ENCODE measurements at regions not wholly inside any gene's neighbourhood (a gene's known extent, or its start where the extent isn't known, plus 50 kb on each side); places are given as distances from the start of the nearest gene placed in this dataset.

DNA sequence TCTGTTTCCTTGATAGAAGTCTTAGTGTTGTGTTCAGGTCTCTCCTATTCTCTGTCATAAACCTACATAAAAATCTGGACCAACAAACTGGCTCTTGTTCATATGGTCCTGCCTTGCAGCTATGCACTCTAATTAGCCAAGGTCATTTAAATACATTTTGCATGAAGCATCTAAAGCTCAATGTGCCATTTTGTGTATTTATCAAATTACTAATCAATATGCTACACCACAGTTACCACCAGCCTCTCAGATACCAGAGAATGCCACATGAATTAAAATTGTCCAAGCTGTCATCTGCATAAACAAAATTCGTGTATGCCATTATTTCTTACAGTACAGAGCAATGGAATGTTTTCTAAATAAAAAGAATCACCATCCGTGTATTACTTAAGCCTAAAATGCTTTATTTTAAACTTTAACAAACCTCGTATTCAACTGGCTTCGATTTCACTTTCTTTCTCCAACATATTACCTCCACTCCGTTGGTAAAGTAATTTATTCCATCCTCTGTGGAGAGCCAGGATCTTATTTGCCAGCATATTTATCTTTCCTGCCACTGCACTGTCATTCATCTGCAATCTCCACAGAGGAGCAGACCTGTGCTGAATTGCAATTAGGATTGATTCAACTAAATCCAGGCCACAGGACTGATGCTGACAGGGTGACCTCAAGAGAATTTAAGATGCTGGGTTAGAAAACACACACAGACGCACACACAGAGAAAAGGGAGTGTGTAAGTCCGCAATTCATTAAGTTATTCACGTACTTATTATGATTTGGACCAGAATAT, 284.1 kb upstream of the FOXG1 start:
- H3K4me3 ChIP-seq (ENCODE audit: low read depth, low read length), result no peak overlapping the region
- no peaks in the 10 kb centered on the region for H3K9me3 ChIP-seq (ENCODE audit: control insufficient read depth, low read length)

DNA sequence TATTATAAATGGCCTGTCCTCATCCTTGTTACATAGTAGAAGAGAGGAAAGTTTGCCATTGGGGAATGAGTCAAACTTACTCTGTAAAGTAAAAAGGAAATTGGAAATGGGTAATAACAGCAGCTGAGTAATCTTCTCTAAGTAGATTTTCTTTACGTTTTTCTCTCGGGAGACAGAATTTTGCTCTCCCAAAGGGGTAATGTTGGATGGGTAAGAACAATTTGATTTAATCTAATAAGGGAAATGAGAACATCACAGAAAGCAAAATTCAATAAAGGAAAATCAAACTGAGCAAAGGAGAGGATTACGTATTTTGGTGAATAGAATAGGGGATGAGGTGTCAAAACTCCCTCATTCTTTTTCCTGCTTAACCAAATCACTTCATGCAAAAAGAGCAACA, 283.1 kb upstream of the FOXG1 start:
- H3K9me3 ChIP-seq (ENCODE audit: control insufficient read depth, low read length), result no peaks in the 10 kb centered on the region

More for the DNA sequence above, 284.1 kb upstream of the FOXG1 start:
- Histone ChIP-seq H3K4me2 (ENCODE audit: low read length) (no peak overlapping the region), H3K4me1 (no peaks in the 10 kb centered on the region), H3K36me3 (ENCODE audit: control insufficient read depth, insufficient read depth, low read length) (no peaks in the 10 kb centered on the region), H3K27ac (no peak overlapping the region), H3K27me3 (ENCODE audit: control insufficient read depth, insufficient read depth, low read length) (no peaks in the 10 kb centered on the region), H3K9ac (no peak overlapping the region), H2AFZ (no peak overlapping the region), H3K79me2 (no peaks in the 10 kb centered on the region)
- TF ChIP-seq, protein P1, sequence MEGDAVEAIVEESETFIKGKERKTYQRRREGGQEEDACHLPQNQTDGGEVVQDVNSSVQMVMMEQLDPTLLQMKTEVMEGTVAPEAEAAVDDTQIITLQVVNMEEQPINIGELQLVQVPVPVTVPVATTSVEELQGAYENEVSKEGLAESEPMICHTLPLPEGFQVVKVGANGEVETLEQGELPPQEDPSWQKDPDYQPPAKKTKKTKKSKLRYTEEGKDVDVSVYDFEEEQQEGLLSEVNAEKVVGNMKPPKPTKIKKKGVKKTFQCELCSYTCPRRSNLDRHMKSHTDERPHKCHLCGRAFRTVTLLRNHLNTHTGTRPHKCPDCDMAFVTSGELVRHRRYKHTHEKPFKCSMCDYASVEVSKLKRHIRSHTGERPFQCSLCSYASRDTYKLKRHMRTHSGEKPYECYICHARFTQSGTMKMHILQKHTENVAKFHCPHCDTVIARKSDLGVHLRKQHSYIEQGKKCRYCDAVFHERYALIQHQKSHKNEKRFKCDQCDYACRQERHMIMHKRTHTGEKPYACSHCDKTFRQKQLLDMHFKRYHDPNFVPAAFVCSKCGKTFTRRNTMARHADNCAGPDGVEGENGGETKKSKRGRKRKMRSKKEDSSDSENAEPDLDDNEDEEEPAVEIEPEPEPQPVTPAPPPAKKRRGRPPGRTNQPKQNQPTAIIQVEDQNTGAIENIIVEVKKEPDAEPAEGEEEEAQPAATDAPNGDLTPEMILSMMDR (IDR thresholded peaks at IDR 0.05), result no peak

DNA sequence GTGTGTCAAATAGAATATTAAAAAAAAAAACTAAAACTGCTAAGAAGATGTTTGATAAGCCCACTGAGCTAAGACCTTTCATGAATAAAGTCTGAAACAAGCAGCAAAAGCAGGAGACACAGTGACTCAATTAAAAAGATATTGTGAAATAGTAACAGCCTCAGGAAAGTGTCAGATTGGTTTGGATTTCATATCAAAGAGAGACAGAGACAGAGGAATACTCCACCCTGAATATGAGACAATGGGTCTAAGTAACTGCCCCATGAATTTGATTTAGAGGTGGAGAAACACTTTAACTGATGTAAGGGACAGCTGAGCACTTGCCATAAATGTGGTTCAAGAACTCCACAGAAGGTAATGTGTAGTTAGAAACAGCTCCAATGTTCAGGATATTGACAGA, 277.9 kb upstream of the FOXG1 start:
- Histone ChIP-seq H3K4me2 (ENCODE audit: low read length) (no peak overlapping the region), H2AFZ (no peak overlapping the region), H3K9me3 (ENCODE audit: control insufficient read depth, low read length) (no peaks in the 10 kb centered on the region), H3K36me3 (ENCODE audit: control insufficient read depth, insufficient read depth, low read length) (no peaks in the 10 kb centered on the region), H3K79me2 (no peaks in the 10 kb centered on the region), H3K27ac (no peak overlapping the region), H3K9ac (no peak overlapping the region), H3K27me3 (ENCODE audit: control insufficient read depth, insufficient read depth, low read length) (no peaks in the 10 kb centered on the region), H3K4me1 (no peaks in the 10 kb centered on the region), H3K4me3 (ENCODE audit: low read depth, low read length) (no peak overlapping the region)
- TF ChIP-seq, protein P1 (IDR thresholded peaks at IDR 0.05), result no peak

More for the DNA sequence above, 283.1 kb upstream of the FOXG1 start:
- Histone ChIP-seq H3K36me3 (ENCODE audit: control insufficient read depth, insufficient read depth, low read length) (no peaks in the 10 kb centered on the region), H3K4me3 (ENCODE audit: low read depth, low read length) (no peak overlapping the region), H3K9ac (no peak overlapping the region), H2AFZ (no peak overlapping the region), H3K4me1 (no peaks in the 10 kb centered on the region), H3K27ac (no peak overlapping the region), H3K4me2 (ENCODE audit: low read length) (no peak overlapping the region), H3K27me3 (ENCODE audit: control insufficient read depth, insufficient read depth, low read length) (no peaks in the 10 kb centered on the region), H3K79me2 (no peaks in the 10 kb centered on the region)
- TF ChIP-seq, protein P1 (IDR thresholded peaks at IDR 0.05), result no peak

DNA sequence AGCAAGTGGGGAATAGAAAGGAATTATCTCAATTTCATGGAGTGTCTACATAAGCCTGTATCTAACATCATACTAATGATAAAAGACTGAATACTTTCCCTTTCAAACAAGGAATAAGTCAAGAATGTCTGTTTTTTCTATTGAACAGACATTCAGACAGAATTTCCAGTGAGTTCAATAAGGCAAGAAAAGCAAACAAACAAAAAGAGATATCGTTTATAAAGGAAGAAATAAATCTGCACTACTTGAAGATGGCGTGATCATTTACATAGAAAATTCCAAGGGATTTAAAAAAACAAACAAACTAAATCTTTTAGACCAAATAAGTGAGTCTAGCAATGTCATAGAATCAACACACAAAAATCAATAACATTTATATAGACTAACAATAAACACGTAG, 273.1 kb upstream of the FOXG1 start:
- no peaks in the 10 kb centered on the region for H3K36me3 ChIP-seq (ENCODE audit: control insufficient read depth, insufficient read depth, low read length)
- H3K27me3 ChIP-seq (ENCODE audit: control insufficient read depth, insufficient read depth, low read length), result no peaks in the 10 kb centered on the region
- no peak overlapping the region for H3K4me2 ChIP-seq (ENCODE audit: low read length)
- H3K4me1 ChIP-seq, result no peaks in the 10 kb centered on the region
- H3K27ac ChIP-seq, result no peak overlapping the region
- H3K9ac ChIP-seq, result no peak overlapping the region
- TF ChIP-seq, protein P1 (IDR thresholded peaks at IDR 0.05), result no peak
- H3K79me2 ChIP-seq, result no peaks in the 10 kb centered on the region
- H2AFZ ChIP-seq, result no peak overlapping the region
- H3K9me3 ChIP-seq (ENCODE audit: control insufficient read depth, low read length), result no peaks in the 10 kb centered on the region
- no peak overlapping the region for H3K4me3 ChIP-seq (ENCODE audit: low read depth, low read length)

DNA sequence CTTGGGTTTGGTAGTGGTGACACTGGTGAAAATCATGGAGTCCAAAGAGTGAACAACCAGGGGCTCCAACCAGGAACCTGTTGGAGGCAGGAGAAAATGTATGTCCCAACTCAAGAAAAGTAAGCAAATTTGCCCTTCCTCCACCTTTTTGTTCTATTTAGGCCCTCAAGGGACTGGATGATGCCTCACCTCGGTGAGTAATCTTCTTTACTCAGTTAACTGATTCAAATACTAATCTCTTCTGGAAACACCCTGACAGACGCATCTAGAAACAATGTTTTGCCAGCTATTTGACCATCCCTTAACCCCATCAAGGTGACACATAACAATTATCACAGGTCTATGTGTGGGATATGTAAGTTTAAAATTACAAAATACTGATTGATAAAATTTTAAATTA, 272.4 kb upstream of the FOXG1 start:
- H2AFZ ChIP-seq, result no peak overlapping the region
- TF ChIP-seq, protein P1 (IDR thresholded peaks at IDR 0.05), result no peak

More for the DNA sequence above, 272.4 kb upstream of the FOXG1 start:
- Histone ChIP-seq H3K36me3 (ENCODE audit: control insufficient read depth, insufficient read depth, low read length) (no peaks in the 10 kb centered on the region), H3K27me3 (ENCODE audit: control insufficient read depth, insufficient read depth, low read length) (no peaks in the 10 kb centered on the region), H3K27ac (no peak overlapping the region), H3K79me2 (no peaks in the 10 kb centered on the region), H3K4me2 (ENCODE audit: low read length) (no peak overlapping the region), H3K9ac (no peak overlapping the region), H3K4me3 (ENCODE audit: low read depth, low read length) (no peak overlapping the region), H3K9me3 (ENCODE audit: control insufficient read depth, low read length) (no peaks in the 10 kb centered on the region), H3K4me1 (no peaks in the 10 kb centered on the region)

All from parathyroid adenoma (tissue), 2 donors.